ENCODE measurements at regions not wholly inside any gene's neighbourhood (a gene's known extent, or its start where the extent isn't known, plus 50 kb on each side); places are given as distances from the start of the nearest gene placed in this dataset.

- 73% methylated on average over 9 of the region's 9 CpGs for WGBS (ENCODE audit: low lambda C conversion rate)
- Histone ChIP-seq H3K9ac (ENCODE audit: insufficient read depth, low read depth, low read length) (no peak overlapping the region), H3K9me3 (ENCODE audit: low read length) (no peaks in the 10 kb centered on the region), H3K36me3 (replicated peaks in 1 of 2; ENCODE audit: control insufficient read depth in 1 of 2, insufficient read depth in 2 of 2, low read length in 2 of 2) (no peaks in the 10 kb centered on the region), H3K4me2 (ENCODE audit: low read depth, low read length) (no peak overlapping the region), H3K27me3 (ENCODE audit: control insufficient read depth in 1 of 2, insufficient read depth in 2 of 2, low read length in 2 of 2) (0 out of 5 replicates have a peak, but pooled peaks cover 0 to 2% of the 10 kb centered on the region in 2 experiments), H3K4me1 (ENCODE audit: insufficient read depth, low read length) (no peaks in the 10 kb centered on the region), H3K4me3 (replicated peaks in 1 of 3; ENCODE audit: insufficient read depth in 1 of 3, low read depth in 2 of 3, low read length in 3 of 3) (no peak overlapping the region), H3K27ac (ENCODE audit: extremely low read length, insufficient read depth, low read length) (no peak overlapping the region), H3K79me2 (ENCODE audit: insufficient read depth, low read length) (no peaks in the 10 kb centered on the region), H4K20me1 (ENCODE audit: insufficient read depth, low read length) (no peaks in the 10 kb centered on the region), H2AFZ (ENCODE audit: low read length) (no peak overlapping the region)
- CTCF ChIA-PET (ENCODE audit: low intra/inter-chr PET ratio, low total read pairs) = no interaction called here
- TF ChIP-seq GZF1 (CRISPR knock-in tag; IDR thresholded peaks at IDR 0.05) = no peak
- no peak for TF ChIP-seq BCLAF1 (IDR thresholded peaks at IDR 0.05)
- no peak for TF ChIP-seq ZNF619 (CRISPR knock-in tag; IDR thresholded peaks at IDR 0.05)
- TF ChIP-seq ZNF580 (CRISPR knock-in tag; IDR thresholded peaks at IDR 0.05; ENCODE audit: borderline replicate concordance, low read depth) = no peak
- TF ChIP-seq RELA (CRISPR knock-in tag; IDR thresholded peaks at IDR 0.05) = no peak
- TF ChIP-seq ZNF546 (CRISPR knock-in tag; conservative IDR thresholded peaks at IDR 0.05) = no peak
- TF ChIP-seq, protein P1, sequence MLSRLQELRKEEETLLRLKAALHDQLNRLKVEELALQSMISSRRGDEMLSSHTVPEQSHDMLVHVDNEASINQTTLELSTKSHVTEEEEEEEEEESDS (CRISPR knock-in tag; IDR thresholded peaks at IDR 0.05; ENCODE audit: borderline replicate concordance) = no peak
- TF ChIP-seq ELF4 (CRISPR knock-in tag; IDR thresholded peaks at IDR 0.05; ENCODE audit: borderline replicate concordance) = no peak
- no peak for TF ChIP-seq FOXM1 (CRISPR knock-in tag; IDR thresholded peaks at IDR 0.05)
- no peak for TF ChIP-seq MTF2 (CRISPR knock-in tag; IDR thresholded peaks at IDR 0.05; ENCODE audit: borderline replicate concordance)
- TF ChIP-seq ZNF839 (CRISPR knock-in tag; IDR thresholded peaks at IDR 0.05; ENCODE audit: borderline replicate concordance) = no peak
- no peak for TF ChIP-seq ZZZ3 (CRISPR knock-in tag; IDR thresholded peaks at IDR 0.05; ENCODE audit: borderline replicate concordance)
- no peak for TF ChIP-seq JUNB (CRISPR knock-in tag; IDR thresholded peaks at IDR 0.05; ENCODE audit: borderline replicate concordance)
- no peak for TF ChIP-seq KDM3A (CRISPR knock-in tag; IDR thresholded peaks at IDR 0.05; ENCODE audit: low read depth)
- TF ChIP-seq CCDC6 (CRISPR knock-in tag; IDR thresholded peaks at IDR 0.05) = no peak
- TF ChIP-seq ZBTB34 (CRISPR knock-in tag; IDR thresholded peaks at IDR 0.05) = no peak
- in situ Hi-C loops (cut with HindIII; ENCODE audit: extremely low pct_ligation_motif_present, low pct_unique_long_range_greater_than_20kb) = no loop called here
- DNase-seq (ENCODE audit: low spot score) = no peak
- intact Hi-C loops (cut with micrococcal nuclease; ENCODE audit: unreplicated experiment) = no loop called here
- POLR2A ChIA-PET = no interaction called here
- no peak for ATAC-seq
- BruUV-seq (replicated peaks) = no TSS peak
- FAIRE-seq = no peak
Measured at GRCh38 chr7:152594801-152595200, 81.1 kb downstream of the XRCC2 start.
